ENCODE measurements at regions not wholly inside any gene's neighbourhood (a gene's known extent, or its start where the extent isn't known, plus 50 kb on each side); places are given as distances from the start of the nearest gene placed in this dataset.

GRCh38 chr6:126419901-126420300 lies 80.0 kb downstream of the CENPW start:
- DNase-seq = no peak

GRCh38 chr6:126422912-126423311 lies 83.0 kb downstream of the CENPW start:
- DNase-seq = no peak

GRCh38 chr6:126427713-126428112 lies 87.8 kb downstream of the CENPW start:
- DNase-seq = no peak

GRCh38 chr6:126429866-126430265 lies 90.0 kb downstream of the CENPW start:
- DNase-seq = no peak

- DNase-seq = no peak
Observed at GRCh38 chr6:126432564-126432963, 92.6 kb downstream of the CENPW start.

GRCh38 chr6:126433927-126434326 lies 94.0 kb downstream of the CENPW start:
- DNase-seq = no peak

GRCh38 chr6:126437205-126437604 lies 97.3 kb downstream of the CENPW start:
- DNase-seq = no peak

GRCh38 chr6:126439040-126439439 lies 99.1 kb downstream of the CENPW start:
- no peak for DNase-seq

- DNase-seq = no peak
Observed at GRCh38 chr6:126440923-126441322, 101.0 kb downstream of the CENPW start.

GRCh38 chr6:126444659-126445273 lies 104.9 kb downstream of the CENPW start:
- DNase-seq = no peak

GRCh38 chr6:126446248-126446647 lies 106.3 kb downstream of the CENPW start:
- no peak for DNase-seq

- no peak for DNase-seq
Observed at GRCh38 chr6:126447367-126447766, 107.5 kb downstream of the CENPW start.

GRCh38 chr6:126461045-126461444 lies 121.1 kb downstream of the CENPW start:
- peak; percentile 15 for DNase-seq

GRCh38 chr6:126464245-126464644 lies 124.3 kb downstream of the CENPW start:
- DNase-seq = no peak

- DNase-seq = no peak
Observed at GRCh38 chr6:126475449-126475848, 135.5 kb downstream of the CENPW start.

- no peak for DNase-seq
Observed at GRCh38 chr6:126477678-126478077, 137.8 kb downstream of the CENPW start.

GRCh38 chr6:126480268-126480667 lies 140.4 kb downstream of the CENPW start:
- DNase-seq = no peak

- DNase-seq = no peak
Observed at GRCh38 chr6:126481319-126481718, 141.4 kb downstream of the CENPW start.

GRCh38 chr6:126504792-126505191 lies 164.9 kb downstream of the CENPW start:
- no peak for DNase-seq

GRCh38 chr6:126513198-126513597 lies 173.3 kb downstream of the CENPW start:
- DNase-seq = no peak

- DNase-seq = no peak
Observed at GRCh38 chr6:126516411-126516810, 176.5 kb downstream of the CENPW start.

- no peak for DNase-seq
Observed at GRCh38 chr6:126524811-126525326, 185.0 kb downstream of the CENPW start.

- DNase-seq = no peak
Observed at GRCh38 chr6:126526547-126526946, 186.6 kb downstream of the CENPW start.

- no peak for DNase-seq
Observed at GRCh38 chr6:126526996-126527606, 187.2 kb downstream of the CENPW start.

All from suppressor macrophage treated with lipopolysaccharide for 4 hours (primary cell).